ENCODE measurements at regions not wholly inside any gene's neighbourhood (a gene's known extent, or its start where the extent isn't known, plus 50 kb on each side); places are given as distances from the start of the nearest gene placed in this dataset.

DNA sequence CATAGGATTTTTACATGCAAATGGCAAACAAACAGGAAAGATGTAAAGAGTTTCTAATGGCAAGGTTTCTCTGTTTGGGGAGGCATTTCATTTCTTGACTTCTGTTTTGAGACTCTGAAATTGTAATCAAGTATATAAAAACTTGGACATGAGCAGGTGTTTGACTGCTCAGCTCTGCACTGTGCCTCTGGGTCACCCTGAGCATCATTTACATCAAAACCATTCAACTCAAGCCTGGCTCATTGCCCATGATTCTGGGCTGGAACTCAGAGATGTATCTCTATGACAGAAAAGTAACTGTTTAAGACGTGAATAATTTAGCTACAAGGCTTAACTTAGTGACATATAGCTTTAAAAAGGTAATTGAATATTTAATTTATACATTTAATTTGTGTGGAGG lies 1402.4 kb upstream of the NUDT12 start:
- H3K9me3 ChIP-seq: no peaks in the 10 kb centered on the region
- H3K4me3 ChIP-seq: no peak overlapping the region
- H3K36me3 ChIP-seq: no peaks in the 10 kb centered on the region
- 41 to 50% methylated on average over 1 of the region's 1 CpG for WGBS, 2 donors
- DNase-seq (no peak), ATAC-seq (ENCODE audit: low FRiP score in 2 of 2) (no peak)
- H3K27me3 ChIP-seq: no peaks in the 10 kb centered on the region
- no peak for TF ChIP-seq EP300 (IDR thresholded peaks at IDR 0.05)
- TF ChIP-seq POLR2AphosphoS5 (IDR thresholded peaks at IDR 0.05): no peak
- TF ChIP-seq POLR2A (IDR thresholded peaks at IDR 0.05): no peak
- TF ChIP-seq, protein P1, sequence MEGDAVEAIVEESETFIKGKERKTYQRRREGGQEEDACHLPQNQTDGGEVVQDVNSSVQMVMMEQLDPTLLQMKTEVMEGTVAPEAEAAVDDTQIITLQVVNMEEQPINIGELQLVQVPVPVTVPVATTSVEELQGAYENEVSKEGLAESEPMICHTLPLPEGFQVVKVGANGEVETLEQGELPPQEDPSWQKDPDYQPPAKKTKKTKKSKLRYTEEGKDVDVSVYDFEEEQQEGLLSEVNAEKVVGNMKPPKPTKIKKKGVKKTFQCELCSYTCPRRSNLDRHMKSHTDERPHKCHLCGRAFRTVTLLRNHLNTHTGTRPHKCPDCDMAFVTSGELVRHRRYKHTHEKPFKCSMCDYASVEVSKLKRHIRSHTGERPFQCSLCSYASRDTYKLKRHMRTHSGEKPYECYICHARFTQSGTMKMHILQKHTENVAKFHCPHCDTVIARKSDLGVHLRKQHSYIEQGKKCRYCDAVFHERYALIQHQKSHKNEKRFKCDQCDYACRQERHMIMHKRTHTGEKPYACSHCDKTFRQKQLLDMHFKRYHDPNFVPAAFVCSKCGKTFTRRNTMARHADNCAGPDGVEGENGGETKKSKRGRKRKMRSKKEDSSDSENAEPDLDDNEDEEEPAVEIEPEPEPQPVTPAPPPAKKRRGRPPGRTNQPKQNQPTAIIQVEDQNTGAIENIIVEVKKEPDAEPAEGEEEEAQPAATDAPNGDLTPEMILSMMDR (IDR thresholded peaks at IDR 0.05): no peak
- H3K27ac ChIP-seq: no peak overlapping the region
- no peaks in the 10 kb centered on the region for H3K4me1 ChIP-seq

DNA sequence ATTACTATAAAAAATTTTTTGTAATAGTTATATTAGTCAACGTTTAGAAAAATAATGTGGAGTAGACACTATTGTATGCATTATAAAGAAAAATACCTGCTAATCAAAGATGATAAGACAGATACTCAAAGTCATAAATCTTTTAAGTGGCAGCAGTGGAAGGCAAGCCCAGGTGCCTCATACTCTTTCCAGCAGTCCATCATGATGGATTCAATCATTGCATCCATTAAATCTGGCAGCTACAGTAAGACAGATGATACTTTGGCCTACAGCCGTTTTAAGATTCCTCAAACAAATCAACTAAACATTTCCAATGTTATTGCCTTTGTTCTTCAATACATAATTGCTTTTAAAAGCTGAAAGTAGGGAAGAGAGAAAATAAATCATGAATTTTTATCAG lies 1392.9 kb upstream of the NUDT12 start:
- ATAC-seq (ENCODE audit: low FRiP score in 2 of 2): no peak
- no peak for TF ChIP-seq POLR2AphosphoS5 (IDR thresholded peaks at IDR 0.05)
- TF ChIP-seq POLR2A (IDR thresholded peaks at IDR 0.05): no peak
- no peak for TF ChIP-seq EP300 (IDR thresholded peaks at IDR 0.05)
- TF ChIP-seq, protein P1 (IDR thresholded peaks at IDR 0.05): no peak
- Histone ChIP-seq H3K27ac (no peak overlapping the region), H3K36me3 (no peaks in the 10 kb centered on the region), H3K4me3 (no peak overlapping the region), H3K4me1 (no peaks in the 10 kb centered on the region), H3K9me3 (peaks cover 0 to 5% (median 0%) of the 10 kb centered on the region in 4 donors), H3K27me3 (no peaks in the 10 kb centered on the region)
- DNase-seq: no peak
- WGBS, 2 donors: 66 to 73% methylated on average over 2 of the region's 2 CpGs

DNA sequence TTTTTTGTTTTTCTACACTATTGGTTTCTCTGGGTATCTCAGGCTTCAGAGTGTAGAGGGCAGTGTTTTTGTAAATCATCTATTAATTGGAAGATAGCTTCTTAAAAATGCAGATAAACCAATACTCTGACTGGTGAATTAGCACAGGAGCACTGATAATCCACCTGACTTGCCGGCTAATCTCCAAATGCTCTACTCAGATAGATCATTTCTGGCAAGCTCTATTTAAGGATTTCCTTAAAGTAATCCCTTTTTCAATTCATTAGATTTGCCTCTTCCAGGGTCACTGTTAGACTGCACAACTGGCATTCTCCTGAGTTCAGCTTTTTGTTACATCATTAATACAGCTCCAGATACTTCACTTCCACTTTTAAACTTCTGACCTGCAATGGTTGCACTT lies 1390.3 kb upstream of the NUDT12 start:
- Histone ChIP-seq H3K4me3 (no peak overlapping the region), H3K4me1 (no peaks in the 10 kb centered on the region), H3K27ac (no peak overlapping the region), H3K36me3 (no peaks in the 10 kb centered on the region), H3K9me3 (peaks cover 0 to 5% (median 0%) of the 10 kb centered on the region in 4 donors), H3K27me3 (no peaks in the 10 kb centered on the region)
- WGBS, 2 donors: 94 to 96% methylated on average over 1 of the region's 1 CpG
- no peak for DNase-seq
- no peak for ATAC-seq (ENCODE audit: low FRiP score in 2 of 2)
- no peak for TF ChIP-seq POLR2AphosphoS5 (IDR thresholded peaks at IDR 0.05)
- TF ChIP-seq, protein P1 (IDR thresholded peaks at IDR 0.05): no peak
- no peak for TF ChIP-seq EP300 (IDR thresholded peaks at IDR 0.05)
- TF ChIP-seq POLR2A (IDR thresholded peaks at IDR 0.05): no peak

GRCh38 chr5:104951829-104952228 lies 1389.2 kb upstream of the NUDT12 start:
- 70% methylated on average over 3 of the region's 3 CpGs; no CpG with 5 or more reads in 1 of the 2 donors for WGBS, 2 donors
- TF ChIP-seq POLR2A (IDR thresholded peaks at IDR 0.05) (no peak), EP300 (IDR thresholded peaks at IDR 0.05) (no peak), POLR2AphosphoS5 (IDR thresholded peaks at IDR 0.05) (no peak)
- TF ChIP-seq, protein P1 (IDR thresholded peaks at IDR 0.05): no peak
- DNase-seq: peak in 1 of 2 donors; percentile 5

DNA sequence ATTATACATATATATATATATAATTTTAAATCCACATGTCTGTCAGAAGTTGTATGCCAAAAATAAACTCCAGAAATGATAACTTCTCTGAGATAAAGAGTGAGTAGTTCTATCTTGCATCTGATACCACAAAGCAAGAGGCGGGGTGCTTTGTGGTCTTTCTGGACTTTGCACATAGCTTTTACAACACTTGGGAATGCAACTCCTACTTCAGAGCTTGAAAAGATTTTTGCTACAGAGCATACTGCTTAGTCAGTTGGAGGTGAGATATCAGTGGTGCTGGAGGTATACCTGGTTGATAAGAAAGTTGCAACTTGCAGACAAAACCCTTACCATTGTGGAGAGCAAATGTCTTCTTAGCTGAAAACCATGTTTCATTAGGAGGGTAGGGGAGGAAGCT lies 1384.5 kb upstream of the NUDT12 start:
- no peak overlapping the region for H3K4me3 ChIP-seq
- WGBS, 2 donors: 83 to 88% methylated on average over 1 of the region's 1 CpG
- TF ChIP-seq, protein P1 (IDR thresholded peaks at IDR 0.05): no peak
- no peak for TF ChIP-seq POLR2A (IDR thresholded peaks at IDR 0.05)

More at GRCh38 chr5:104951829-104952228, 1389.2 kb upstream of the NUDT12 start:
- Histone ChIP-seq H3K27ac (no peak overlapping the region), H3K9me3 (peaks cover 0 to 5% (median 0%) of the 10 kb centered on the region in 4 donors), H3K4me1 (no peaks in the 10 kb centered on the region), H3K4me3 (no peak overlapping the region), H3K27me3 (no peaks in the 10 kb centered on the region), H3K36me3 (no peaks in the 10 kb centered on the region)
- ATAC-seq (ENCODE audit: low FRiP score in 2 of 2): peak; percentile 17 to 65

More for the DNA sequence above, 1384.5 kb upstream of the NUDT12 start:
- H3K4me1 ChIP-seq: no peaks in the 10 kb centered on the region
- ATAC-seq (ENCODE audit: low FRiP score in 2 of 2) (no peak), DNase-seq (no peak)
- no peaks in the 10 kb centered on the region for H3K27me3 ChIP-seq
- peaks cover 0 to 5% (median 0%) of the 10 kb centered on the region in 4 donors for H3K9me3 ChIP-seq
- no peaks in the 10 kb centered on the region for H3K36me3 ChIP-seq
- H3K27ac ChIP-seq: no peak overlapping the region
